GM20000 (cell line): ENCODE measurements at regions not wholly inside any gene's neighbourhood (a gene's known extent, or its start where the extent isn't known, plus 50 kb on each side); places are given as distances from the start of the nearest gene placed in this dataset.

Experiments used
- DNase-seq: peaks from one replicate; pipeline ENCODE4 v3.0.0; 2012; ENCODE audit warnings: low spot score
- CTCF ChIP-seq: IDR thresholded peaks from 2 replicates; pipeline ENCODE4 v1.5.1; 2012; ENCODE audit warnings: mild to moderate bottlenecking, control low read depth; ENCODE audit errors: extremely low read depth, missing control alignments

- no peak for TF ChIP-seq CTCF
- DNase-seq, result no peak
Observed at GRCh38 chr4:60019180-60019579, 1180.9 kb upstream of the ADGRL3 start.

- no peak for DNase-seq
- no peak for TF ChIP-seq CTCF
Observed at GRCh38 chr4:60019946-60020345, 1180.2 kb upstream of the ADGRL3 start.

- DNase-seq, result no peak
- no peak for TF ChIP-seq CTCF
Observed at GRCh38 chr4:60020389-60020788, 1179.7 kb upstream of the ADGRL3 start.

- DNase-seq, result no peak
- no peak for TF ChIP-seq CTCF
Observed at GRCh38 chr4:60033826-60034225, 1166.3 kb upstream of the ADGRL3 start.

GRCh38 chr4:60034361-60034760, 1165.8 kb upstream of the ADGRL3 start:
- no peak for DNase-seq
- no peak for TF ChIP-seq CTCF

- no peak for DNase-seq
- no peak for TF ChIP-seq CTCF
Observed at GRCh38 chr4:60039908-60040307, 1160.2 kb upstream of the ADGRL3 start.

GRCh38 chr4:60042231-60042652, 1157.9 kb upstream of the ADGRL3 start:
- TF ChIP-seq CTCF, result no peak
- DNase-seq, result no peak

- TF ChIP-seq CTCF, result no peak
- DNase-seq, result no peak
Observed at GRCh38 chr4:60042941-60043340, 1157.2 kb upstream of the ADGRL3 start.
